ENCODE measurements at regions not wholly inside any gene's neighbourhood (a gene's known extent, or its start where the extent isn't known, plus 50 kb on each side); places are given as distances from the start of the nearest gene placed in this dataset.
"Not testable (repeated sequence)": the region's sequence is repeated elsewhere in the genome, so short reads cannot be mapped to it uniquely, and the experiment has no call there.

DNA sequence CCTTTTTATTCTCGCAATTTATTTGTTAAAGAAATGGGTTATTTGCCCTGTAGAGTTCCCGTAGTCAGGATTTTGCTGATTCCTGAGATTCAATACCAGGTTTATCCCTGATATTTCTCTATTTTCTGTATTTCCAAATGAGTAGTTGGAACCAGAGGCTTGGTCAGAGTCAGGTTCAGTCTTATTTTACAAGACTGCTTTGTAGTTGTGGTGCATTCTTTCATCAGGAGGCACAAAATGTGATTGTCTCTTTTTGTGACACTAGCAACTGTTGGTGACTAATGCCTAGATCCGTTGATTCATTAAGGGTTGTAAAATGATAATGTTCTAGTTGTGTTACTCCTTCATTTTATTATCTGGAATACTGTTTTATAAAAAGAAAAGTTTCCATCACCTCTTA is 95.5 kb upstream of the TPTE start:
- no peak for DNase-seq (ENCODE audit: low spot score)
- Histone ChIP-seq H3K9me3 (no peaks in the 10 kb centered on the region), H3K36me3 (no peaks in the 10 kb centered on the region), H3K4me1 (replicated peaks) (no peaks in the 10 kb centered on the region), H3K27ac (no peak overlapping the region), H3K4me3 (no peak overlapping the region), H3K27me3 (replicated peaks; ENCODE audit: insufficient read depth) (no peaks in the 10 kb centered on the region)
- intact Hi-C loops (cut with DNase I) = no loop called here
- WGBS = 69% methylated on average over 3 of the region's 3 CpGs
- TF ChIP-seq POLR2A (IDR thresholded peaks at IDR 0.05) (no peak), POLR2AphosphoS5 (IDR thresholded peaks at IDR 0.05) (no peak), CTCF (IDR thresholded peaks at IDR 0.05) (no peak)

- H3K36me3 ChIP-seq; H3K4me1 ChIP-seq (replicated peaks); H3K27me3 ChIP-seq (replicated peaks; ENCODE audit: insufficient read depth); DNase-seq (ENCODE audit: low spot score); H3K9me3 ChIP-seq; H3K27ac ChIP-seq; intact Hi-C loops (cut with DNase I); H3K4me3 ChIP-seq: not testable (repeated sequence)
- WGBS = 58% methylated on average over 1 of the region's 2 CpGs
These were observed 94.6 kb upstream of the TPTE start for GRCh38 chr21:10426812-10427211.

GRCh38 chr21:10427277-10427676 is 94.1 kb upstream of the TPTE start:
- DNase-seq (ENCODE audit: low spot score); H3K27me3 ChIP-seq (replicated peaks; ENCODE audit: insufficient read depth); H3K4me3 ChIP-seq; H3K4me1 ChIP-seq (replicated peaks); H3K27ac ChIP-seq; intact Hi-C loops (cut with DNase I); H3K36me3 ChIP-seq; H3K9me3 ChIP-seq: not testable (repeated sequence)
- 60% methylated on average over 6 of the region's 6 CpGs for WGBS

- H3K36me3 ChIP-seq; H3K4me1 ChIP-seq (replicated peaks); H3K4me3 ChIP-seq; intact Hi-C loops (cut with DNase I); H3K9me3 ChIP-seq; DNase-seq (ENCODE audit: low spot score); H3K27ac ChIP-seq; H3K27me3 ChIP-seq (replicated peaks; ENCODE audit: insufficient read depth): not testable (repeated sequence)
- WGBS = 17% methylated on average over 1 of the region's 1 CpG
These were observed 92.3 kb upstream of the TPTE start for GRCh38 chr21:10428981-10429534.

DNA sequence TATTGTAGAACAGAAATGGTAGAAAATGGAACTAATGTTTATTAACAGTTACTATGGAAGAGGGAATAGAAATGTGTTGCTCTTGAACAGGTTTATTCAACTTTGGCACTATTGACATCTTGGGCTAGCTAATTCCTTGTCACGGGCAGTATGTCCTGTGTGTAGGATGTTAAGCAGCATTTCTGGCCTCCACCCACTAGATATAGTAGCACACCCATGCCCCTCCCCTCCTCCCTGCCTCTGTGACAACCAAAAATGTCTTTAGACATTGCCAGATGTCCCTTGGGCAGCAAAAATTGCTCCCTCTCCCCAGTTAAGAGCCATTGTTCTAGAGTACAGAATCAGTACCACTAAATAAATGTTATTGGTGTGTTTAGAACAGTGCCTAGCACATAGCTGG is 91.4 kb upstream of the TPTE start:
- Histone ChIP-seq H3K27ac (no peak overlapping the region), H3K4me3 (no peak overlapping the region), H3K27me3 (replicated peaks; ENCODE audit: insufficient read depth) (no peaks in the 10 kb centered on the region), H3K36me3 (no peaks in the 10 kb centered on the region), H3K4me1 (replicated peaks) (no peaks in the 10 kb centered on the region), H3K9me3 (no peaks in the 10 kb centered on the region)
- intact Hi-C loops (cut with DNase I) = no loop called here
- WGBS = 57% methylated on average over 1 of the region's 1 CpG
- no peak for TF ChIP-seq CTCF (IDR thresholded peaks at IDR 0.05)
- DNase-seq (ENCODE audit: low spot score) = no peak

DNA sequence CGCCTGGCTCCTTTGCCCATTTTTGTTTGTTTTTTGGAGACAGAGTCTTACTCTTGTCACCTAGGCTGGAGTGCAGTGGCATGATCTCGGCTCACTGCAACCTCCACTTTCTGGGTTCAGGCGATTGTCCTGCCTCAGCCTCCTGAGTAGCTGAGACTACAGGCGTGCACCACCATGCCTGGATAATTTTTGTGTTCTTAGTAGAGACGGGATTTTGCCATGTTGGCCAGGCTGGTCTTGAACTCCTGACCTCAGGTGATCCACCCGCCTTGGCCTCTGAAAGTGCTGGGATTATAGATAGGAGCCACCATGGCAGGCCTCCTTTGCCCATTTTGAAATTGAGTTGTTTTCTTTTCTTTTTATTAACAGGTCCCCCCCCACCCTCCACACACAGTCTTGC is 89.4 kb upstream of the TPTE start:
- H3K4me3 ChIP-seq; H3K9me3 ChIP-seq; H3K27ac ChIP-seq; intact Hi-C loops (cut with DNase I); H3K4me1 ChIP-seq (replicated peaks); DNase-seq (ENCODE audit: low spot score); H3K27me3 ChIP-seq (replicated peaks; ENCODE audit: insufficient read depth); H3K36me3 ChIP-seq: not testable (repeated sequence)
- WGBS = 63% methylated on average over 6 of the region's 6 CpGs

DNA sequence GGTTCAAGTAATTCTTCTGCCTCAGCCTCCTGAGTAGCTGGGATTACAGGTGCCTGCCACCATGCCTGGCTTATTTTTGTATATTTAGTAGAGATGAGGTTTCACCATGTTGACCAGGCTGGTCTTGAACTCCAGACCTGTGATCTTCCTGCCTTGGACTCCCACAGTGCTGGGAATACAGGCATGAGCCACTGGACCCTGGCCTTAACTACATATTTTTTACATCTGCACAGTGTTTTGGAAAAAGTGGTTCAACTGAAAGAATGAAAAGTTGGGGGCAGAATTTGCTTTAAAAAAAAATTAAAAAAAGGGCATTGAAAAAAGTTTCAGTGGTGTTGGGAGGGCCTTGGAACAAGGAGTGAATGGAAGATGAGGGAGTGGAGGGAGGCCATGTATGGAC is 88.9 kb upstream of the TPTE start:
- H3K4me3 ChIP-seq; H3K4me1 ChIP-seq (replicated peaks); DNase-seq (ENCODE audit: low spot score); H3K27ac ChIP-seq; H3K27me3 ChIP-seq (replicated peaks; ENCODE audit: insufficient read depth); H3K36me3 ChIP-seq; H3K9me3 ChIP-seq; intact Hi-C loops (cut with DNase I): not testable (repeated sequence)

DNA sequence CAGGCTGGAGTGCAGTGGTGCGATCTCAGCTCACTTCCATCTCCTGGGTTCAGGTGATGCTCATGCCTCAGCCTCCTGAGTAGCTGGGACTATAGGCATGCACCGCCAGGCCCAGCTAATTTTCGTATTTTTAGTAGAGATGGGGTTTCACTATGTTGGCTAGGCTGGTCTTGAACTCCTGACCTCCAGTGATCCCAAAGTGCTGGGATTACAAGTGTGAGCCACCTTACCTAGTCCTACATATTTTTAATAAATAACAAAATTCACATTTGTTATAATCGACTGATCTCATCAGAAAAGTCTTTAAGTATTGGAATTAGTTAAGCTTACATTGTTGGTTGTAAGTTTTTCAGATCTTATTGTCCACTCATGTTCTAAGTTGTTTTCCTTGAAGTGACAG is 83.4 kb upstream of the TPTE start:
- DNase-seq (ENCODE audit: low spot score); H3K4me1 ChIP-seq (replicated peaks); intact Hi-C loops (cut with DNase I); H3K4me3 ChIP-seq; H3K27me3 ChIP-seq (replicated peaks; ENCODE audit: insufficient read depth); H3K27ac ChIP-seq; H3K9me3 ChIP-seq; H3K36me3 ChIP-seq: not testable (repeated sequence)
- WGBS = 46% methylated on average over 4 of the region's 4 CpGs

DNA sequence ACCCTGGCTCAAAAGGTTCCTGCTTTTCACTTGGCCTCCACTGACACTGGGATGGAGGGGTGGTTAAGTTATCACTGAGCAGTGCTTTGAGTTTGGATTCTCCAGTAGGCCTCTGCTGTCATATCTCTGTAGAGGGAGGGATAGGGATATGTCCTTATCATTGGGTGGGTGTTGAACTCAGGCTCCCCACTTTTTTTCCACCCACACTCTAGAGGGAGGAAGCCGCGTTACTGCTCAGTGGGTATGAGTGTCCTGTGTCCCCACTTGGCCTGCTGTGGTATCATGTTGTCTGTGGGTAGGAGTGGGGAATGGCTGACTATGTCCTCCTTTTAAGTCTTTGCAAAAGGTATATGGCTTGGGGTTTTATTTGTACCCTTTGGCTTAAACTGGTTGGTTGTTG is 80.7 kb upstream of the TPTE start:
- H3K27me3 ChIP-seq (replicated peaks; ENCODE audit: insufficient read depth); H3K27ac ChIP-seq; H3K36me3 ChIP-seq; DNase-seq (ENCODE audit: low spot score); intact Hi-C loops (cut with DNase I); H3K4me3 ChIP-seq; H3K9me3 ChIP-seq; H3K4me1 ChIP-seq (replicated peaks): not testable (repeated sequence)
- WGBS = 76% methylated on average over 2 of the region's 2 CpGs

GRCh38 chr21:10442018-10442417 is 79.4 kb upstream of the TPTE start:
- H3K27ac ChIP-seq; intact Hi-C loops (cut with DNase I); DNase-seq (ENCODE audit: low spot score); H3K27me3 ChIP-seq (replicated peaks; ENCODE audit: insufficient read depth); H3K4me3 ChIP-seq; H3K4me1 ChIP-seq (replicated peaks); H3K36me3 ChIP-seq; H3K9me3 ChIP-seq: not testable (repeated sequence)
- WGBS = 66% methylated on average over 6 of the region's 6 CpGs

GRCh38 chr21:10445685-10446084 is 75.7 kb upstream of the TPTE start:
- 51% methylated on average over 7 of the region's 7 CpGs for WGBS
- H3K4me1 ChIP-seq (replicated peaks); H3K36me3 ChIP-seq; H3K27me3 ChIP-seq (replicated peaks; ENCODE audit: insufficient read depth); H3K4me3 ChIP-seq; H3K9me3 ChIP-seq; H3K27ac ChIP-seq; DNase-seq (ENCODE audit: low spot score); intact Hi-C loops (cut with DNase I): not testable (repeated sequence)

Measured in prostate gland (tissue), 2 donors.